ENCODE measurements at regions not wholly inside any gene's neighbourhood (a gene's known extent, or its start where the extent isn't known, plus 50 kb on each side); places are given as distances from the start of the nearest gene placed in this dataset.

GRCh38 chr12:127722611-127723010 lies 544.4 kb upstream of the TMEM132C start:
- no peaks in the 10 kb centered on the region for H3K4me1 ChIP-seq (replicated peaks in 1 of 2)
- DNase-seq = no peak
- H3K4me3 ChIP-seq = no peak overlapping the region
- 80 to 89% (median 84%) methylated on average over 5 of the region's 5 CpGs for WGBS, 4 donors
- intact Hi-C loops (cut with DNase I) = no loop called here
- H3K36me3 ChIP-seq (replicated peaks in 1 of 2) = no peaks in the 10 kb centered on the region
- TF ChIP-seq, protein P1, sequence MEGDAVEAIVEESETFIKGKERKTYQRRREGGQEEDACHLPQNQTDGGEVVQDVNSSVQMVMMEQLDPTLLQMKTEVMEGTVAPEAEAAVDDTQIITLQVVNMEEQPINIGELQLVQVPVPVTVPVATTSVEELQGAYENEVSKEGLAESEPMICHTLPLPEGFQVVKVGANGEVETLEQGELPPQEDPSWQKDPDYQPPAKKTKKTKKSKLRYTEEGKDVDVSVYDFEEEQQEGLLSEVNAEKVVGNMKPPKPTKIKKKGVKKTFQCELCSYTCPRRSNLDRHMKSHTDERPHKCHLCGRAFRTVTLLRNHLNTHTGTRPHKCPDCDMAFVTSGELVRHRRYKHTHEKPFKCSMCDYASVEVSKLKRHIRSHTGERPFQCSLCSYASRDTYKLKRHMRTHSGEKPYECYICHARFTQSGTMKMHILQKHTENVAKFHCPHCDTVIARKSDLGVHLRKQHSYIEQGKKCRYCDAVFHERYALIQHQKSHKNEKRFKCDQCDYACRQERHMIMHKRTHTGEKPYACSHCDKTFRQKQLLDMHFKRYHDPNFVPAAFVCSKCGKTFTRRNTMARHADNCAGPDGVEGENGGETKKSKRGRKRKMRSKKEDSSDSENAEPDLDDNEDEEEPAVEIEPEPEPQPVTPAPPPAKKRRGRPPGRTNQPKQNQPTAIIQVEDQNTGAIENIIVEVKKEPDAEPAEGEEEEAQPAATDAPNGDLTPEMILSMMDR (IDR thresholded peaks at IDR 0.05) = no peak
- no peak for TF ChIP-seq POLR2A (IDR thresholded peaks at IDR 0.05)
- H3K9me3 ChIP-seq (replicated peaks in 1 of 3) = no peaks in the 10 kb centered on the region
- H3K27me3 ChIP-seq = no peaks in the 10 kb centered on the region
- H3K27ac ChIP-seq = no peak overlapping the region

- no peaks in the 10 kb centered on the region for H3K4me1 ChIP-seq (replicated peaks in 1 of 2)
- H3K27ac ChIP-seq = no peak overlapping the region
- DNase-seq = no peak
- no peaks in the 10 kb centered on the region for H3K36me3 ChIP-seq (replicated peaks in 1 of 2)
- H3K27me3 ChIP-seq = no peaks in the 10 kb centered on the region
- TF ChIP-seq, protein P1 (IDR thresholded peaks at IDR 0.05) = no peak
- WGBS, 4 donors = 72 to 83% (median 74%) methylated on average over 3 to 4 of the region's 4 CpGs
- H3K9me3 ChIP-seq (replicated peaks in 1 of 3) = no peaks in the 10 kb centered on the region
- intact Hi-C loops (cut with DNase I) = no loop called here
- H3K4me3 ChIP-seq = no peak overlapping the region
Observed at GRCh38 chr12:127723251-127723650, 543.7 kb upstream of the TMEM132C start.

GRCh38 chr12:127726671-127727315 lies 540.2 kb upstream of the TMEM132C start:
- no peaks in the 10 kb centered on the region for H3K4me1 ChIP-seq (replicated peaks in 1 of 2)
- H3K9me3 ChIP-seq (replicated peaks in 1 of 3) = no peaks in the 10 kb centered on the region
- no peak for DNase-seq
- H3K36me3 ChIP-seq (replicated peaks in 1 of 2) = no peaks in the 10 kb centered on the region
- 73 to 80% (median 74%) methylated on average over 9 of the region's 9 CpGs for WGBS, 4 donors
- H3K27ac ChIP-seq = no peak overlapping the region
- H3K4me3 ChIP-seq = no peak overlapping the region
- TF ChIP-seq POLR2A (IDR thresholded peaks at IDR 0.05) = no peak
- TF ChIP-seq, protein P1 (IDR thresholded peaks at IDR 0.05) = no peak
- intact Hi-C loops (cut with DNase I) = no loop called here
- H3K27me3 ChIP-seq = no peaks in the 10 kb centered on the region

DNA sequence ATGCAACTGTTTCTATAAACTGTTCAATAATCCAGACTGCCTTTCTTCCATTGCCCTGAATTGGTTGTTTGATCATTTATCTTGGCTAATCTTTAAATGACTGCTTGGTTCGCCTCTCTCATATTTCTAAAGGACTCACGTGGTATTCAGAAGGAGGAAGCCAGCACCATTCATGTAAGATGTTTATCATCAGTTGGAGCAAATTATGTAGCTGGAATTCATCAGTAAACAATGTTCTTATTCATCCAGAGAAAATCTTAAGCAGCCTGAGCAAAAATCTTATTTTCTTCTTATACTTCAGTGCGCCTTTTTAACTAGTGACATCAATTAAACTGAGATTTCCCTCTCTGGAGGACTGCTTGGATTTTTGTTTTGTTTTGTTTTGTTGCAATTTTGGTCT lies 538.7 kb upstream of the TMEM132C start:
- TF ChIP-seq, protein P1 (IDR thresholded peaks at IDR 0.05) = no peak
- whole genome bisulfite sequencing, 4 donors = 77 to 86% (median 83%) methylated on average over 3 of the region's 3 CpGs
- H3K4me3 ChIP-seq = no peak overlapping the region
- no peaks in the 10 kb centered on the region for H3K4me1 ChIP-seq (replicated peaks in 1 of 2)
- intact Hi-C loops (cut with DNase I) = no loop called here
- H3K27ac ChIP-seq = no peak overlapping the region
- H3K27me3 ChIP-seq = no peaks in the 10 kb centered on the region
- DNase-seq = no peak
- H3K36me3 ChIP-seq (replicated peaks in 1 of 2) = no peaks in the 10 kb centered on the region
- no peaks in the 10 kb centered on the region for H3K9me3 ChIP-seq (replicated peaks in 1 of 3)

All from adrenal gland (tissue), 9 donors.